ENCODE measurements at regions not wholly inside any gene's neighbourhood (a gene's known extent, or its start where the extent isn't known, plus 50 kb on each side); places are given as distances from the start of the nearest gene placed in this dataset.
"Not testable (repeated sequence)": the region's sequence is repeated elsewhere in the genome, so short reads cannot be mapped to it uniquely, and the experiment has no call there.

GRCh38 chrX:38473701-38474100, 87.6 kb upstream of the TSPAN7 start:
- no peaks in the 10 kb centered on the region for H3K27me3 ChIP-seq
- H3K9ac ChIP-seq = no peak overlapping the region
- no peak overlapping the region for H3K4me2 ChIP-seq
- TF ChIP-seq Cebpa-rat (IDR thresholded peaks at IDR 0.05) = no peak
- H3K4me3 ChIP-seq = no peak overlapping the region
- no peaks in the 10 kb centered on the region for H3K36me3 ChIP-seq
- no peak overlapping the region for H3K27ac ChIP-seq
- H4K20me1 ChIP-seq = no peaks in the 10 kb centered on the region
- H3K4me1 ChIP-seq = no peaks in the 10 kb centered on the region
- H3K9me3 ChIP-seq (replicated peaks in 1 of 11) = peaks cover 0 to 11% (median 0%) of the 10 kb centered on the region in 11 experiments; a peak in 3 of 22 replicates

GRCh38 chrX:38474543-38474942, 86.8 kb upstream of the TSPAN7 start:
- Histone ChIP-seq H3K27me3 (no peaks in the 10 kb centered on the region), H3K9me3 (replicated peaks in 1 of 11) (peaks cover 0 to 10% (median 0%) of the 10 kb centered on the region in 11 experiments; a peak in 3 of 22 replicates), H3K4me1 (no peaks in the 10 kb centered on the region), H3K4me2 (no peak overlapping the region), H3K27ac (no peak overlapping the region), H3K4me3 (no peak overlapping the region), H3K36me3 (no peaks in the 10 kb centered on the region), H3K9ac (no peak overlapping the region), H4K20me1 (no peaks in the 10 kb centered on the region)
- TF ChIP-seq Cebpa-rat (IDR thresholded peaks at IDR 0.05) = no peak

- no peaks in the 10 kb centered on the region for H3K27me3 ChIP-seq
- H3K4me1 ChIP-seq = no peaks in the 10 kb centered on the region
- TF ChIP-seq Cebpa-rat (IDR thresholded peaks at IDR 0.05) = no peak
- H4K20me1 ChIP-seq = no peaks in the 10 kb centered on the region
- H3K36me3 ChIP-seq = no peaks in the 10 kb centered on the region
- no peak overlapping the region for H3K4me2 ChIP-seq
- peaks cover 0 to 6% (median 0%) of the 10 kb centered on the region in 11 experiments; a peak in 1 of 22 replicates for H3K9me3 ChIP-seq (replicated peaks in 1 of 11)
- H3K9ac ChIP-seq = no peak overlapping the region
- no peak overlapping the region for H3K27ac ChIP-seq
- no peak overlapping the region for H3K4me3 ChIP-seq
These were observed 79.2 kb upstream of the TSPAN7 start for GRCh38 chrX:38482183-38482582.

GRCh38 chrX:38484607-38485498, 76.5 kb upstream of the TSPAN7 start:
- H3K4me2 ChIP-seq = no peak overlapping the region

GRCh38 chrX:38489341-38489740, 72.0 kb upstream of the TSPAN7 start:
- Histone ChIP-seq H3K4me2 (no peak overlapping the region), H3K4me3 (no peak overlapping the region), H3K36me3 (no peaks in the 10 kb centered on the region), H3K27ac (no peak overlapping the region), H3K4me1 (no peaks in the 10 kb centered on the region), H3K9me3 (replicated peaks in 1 of 11) (peaks cover 0 to 6% (median 0%) of the 10 kb centered on the region in 11 experiments; a peak in 1 of 22 replicates), H3K27me3 (no peaks in the 10 kb centered on the region), H4K20me1 (no peaks in the 10 kb centered on the region), H3K9ac (no peak overlapping the region)
- TF ChIP-seq Cebpa-rat (IDR thresholded peaks at IDR 0.05) = no peak

More at GRCh38 chrX:38484607-38485498, 76.5 kb upstream of the TSPAN7 start:
- Histone ChIP-seq H3K9ac (no peak overlapping the region), H3K27me3 (no peaks in the 10 kb centered on the region), H3K9me3 (replicated peaks in 1 of 11) (peaks cover 0 to 6% (median 0%) of the 10 kb centered on the region in 11 experiments; a peak in 1 of 22 replicates), H3K4me1 (no peaks in the 10 kb centered on the region), H4K20me1 (no peaks in the 10 kb centered on the region), H3K36me3 (no peaks in the 10 kb centered on the region), H3K27ac (no peak overlapping the region), H3K4me3 (no peak overlapping the region)
- no peak for TF ChIP-seq Cebpa-rat (IDR thresholded peaks at IDR 0.05)

GRCh38 chrX:38494239-38494823, 67.0 kb upstream of the TSPAN7 start:
- Histone ChIP-seq H3K27ac (no peak overlapping the region), H3K9ac (no peak overlapping the region), H3K4me3 (no peak overlapping the region), H3K4me2 (no peak overlapping the region), H3K9me3 (replicated peaks in 1 of 11) (no peaks in the 10 kb centered on the region), H3K27me3 (no peaks in the 10 kb centered on the region), H3K4me1 (no peaks in the 10 kb centered on the region), H4K20me1 (no peaks in the 10 kb centered on the region), H3K36me3 (no peaks in the 10 kb centered on the region)
- TF ChIP-seq Cebpa-rat (IDR thresholded peaks at IDR 0.05) = no peak

GRCh38 chrX:38499658-38500057, 61.7 kb upstream of the TSPAN7 start:
- H3K27ac ChIP-seq, H3K27me3 ChIP-seq, H3K4me3 ChIP-seq, H4K20me1 ChIP-seq, H3K36me3 ChIP-seq, H3K4me2 ChIP-seq, H3K9ac ChIP-seq: not testable (repeated sequence)
- H3K9me3 ChIP-seq (replicated peaks in 1 of 11) = peaks cover 9 to 24% (median 18%) of the 10 kb centered on the region in 11 experiments; a peak in 21 of 22 replicates
- peaks cover 0 to 14% (median 7%) of the 10 kb centered on the region in 10 experiments; a peak in 10 of 20 replicates for H3K4me1 ChIP-seq

- TF ChIP-seq Cebpa-rat (IDR thresholded peaks at IDR 0.05) = no peak
- Histone ChIP-seq H4K20me1 (no peaks in the 10 kb centered on the region), H3K9me3 (replicated peaks in 1 of 11) (peaks cover 9 to 24% (median 18%) of the 10 kb centered on the region in 11 experiments; a peak in 21 of 22 replicates), H3K4me2 (peak overlapping the region in 3 of 11 experiments; percentile 10 to 43 (median 19); a peak in 3 of 22 replicates), H3K27ac (no peak overlapping the region), H3K4me3 (no peak overlapping the region), H3K4me1 (peaks cover 0 to 14% (median 7%) of the 10 kb centered on the region in 10 experiments; a peak in 10 of 20 replicates), H3K27me3 (no peaks in the 10 kb centered on the region), H3K9ac (no peak overlapping the region), H3K36me3 (no peaks in the 10 kb centered on the region)
These were observed 61.2 kb upstream of the TSPAN7 start for GRCh38 chrX:38500141-38500540.

- Histone ChIP-seq H3K27me3 (no peaks in the 10 kb centered on the region), H3K9ac (no peak overlapping the region), H3K4me3 (no peak overlapping the region), H4K20me1 (no peaks in the 10 kb centered on the region), H3K9me3 (replicated peaks in 1 of 11) (peaks cover 9 to 24% (median 18%) of the 10 kb centered on the region in 11 experiments; a peak in 21 of 22 replicates), H3K36me3 (no peaks in the 10 kb centered on the region), H3K27ac (no peak overlapping the region), H3K4me1 (peaks cover 0 to 14% (median 7%) of the 10 kb centered on the region in 10 experiments; a peak in 10 of 20 replicates), H3K4me2 (peak overlapping the region in 7 of 11 experiments; percentile 10 to 43 (median 20); a peak in 7 of 22 replicates)
- no peak for TF ChIP-seq Cebpa-rat (IDR thresholded peaks at IDR 0.05)
These were observed 60.5 kb upstream of the TSPAN7 start for GRCh38 chrX:38500866-38501265.
